OCI-LY1 (cell line): ENCODE measurements at regions not wholly inside any gene's neighbourhood (a gene's known extent, or its start where the extent isn't known, plus 50 kb on each side); places are given as distances from the start of the nearest gene placed in this dataset.

ENCODE experiments used
- H2AFZ ChIP-seq: fragments of 200-600 bp; sonication (generic), shearing (Covaris generic); 2 replicates; pipeline ENCODE4 v1.6.0; 2014; ENCODE audit warnings: antibody characterized with exemption, mild to moderate bottlenecking, low read length
- H3F3A ChIP-seq: fragments of 200-600 bp; sonication (generic), shearing (Covaris generic); 2 replicates; pipeline ENCODE4 v1.6.0; 2014; ENCODE audit warnings: mild to moderate bottlenecking, antibody characterized with exemption, low read length, moderate library complexity; ENCODE audit not compliant: insufficient read depth
- H3K27ac ChIP-seq: fragments of 200-600 bp; sonication (generic); 2 replicates; pipeline ENCODE4 v1.5.1; 2014; ENCODE audit warnings: low read length, mixed run types, mild to moderate bottlenecking, low read depth; ENCODE audit not compliant: poor library complexity, severe bottlenecking
- H3K27me3 ChIP-seq: fragments of 200-600 bp; sonication (generic); 2 replicates; pipeline ENCODE4 v1.6.0; 2014; ENCODE audit warnings: antibody characterized with exemption, mild to moderate bottlenecking, low read length, moderate library complexity; ENCODE audit not compliant: insufficient read depth
- H3K36me3 ChIP-seq: fragments of 200-600 bp; sonication (generic); 2 replicates; pipeline ENCODE4 v1.6.1; 2014; ENCODE audit warnings: mild to moderate bottlenecking, antibody characterized with exemption, low read length, moderate library complexity, mixed read lengths; ENCODE audit not compliant: insufficient read depth
- H3K4me1 ChIP-seq: fragments of 200-600 bp; sonication (generic); 2 replicates; pipeline ENCODE4 v1.5.1; 2014; ENCODE audit warnings: mild to moderate bottlenecking, low read length, moderate library complexity; ENCODE audit not compliant: insufficient read depth, severe bottlenecking
- H3K4me2 ChIP-seq: fragments of 200-600 bp; sonication (generic), shearing (Covaris generic); 2 replicates; pipeline ENCODE4 v1.6.1; 2014; ENCODE audit warnings: low read length
- H3K4me3 ChIP-seq: fragments of 200-600 bp; sonication (generic); 2 replicates; pipeline ENCODE4 v1.5.1; 2014; ENCODE audit warnings: low read length, low read depth, mild to moderate bottlenecking, mixed read lengths; ENCODE audit not compliant: poor library complexity, severe bottlenecking
- H3K79me2 ChIP-seq: fragments of 200-600 bp; shearing (Covaris generic); 2 replicates; pipeline ENCODE4 v1.6.1; 2016; ENCODE audit warnings: mixed run types, low read length, mixed read lengths; ENCODE audit not compliant: insufficient read depth
- H3K9ac ChIP-seq: fragments of 200-600 bp; sonication (generic), shearing (Covaris generic); 2 replicates; pipeline ENCODE4 v1.6.1; 2014; ENCODE audit warnings: mild to moderate bottlenecking, low read length, mixed read lengths
- H3K9me2 ChIP-seq: fragments of 200-600 bp; sonication (generic), shearing (Covaris generic); 2 replicates; pipeline ENCODE4 v1.6.1; 2014; ENCODE audit warnings: low read depth, mild to moderate bottlenecking, low read length, mixed read lengths
- H3K9me3 ChIP-seq: fragments of 200-600 bp; shearing (Covaris generic); 2 replicates; pipeline ENCODE4 v1.6.1; 2014; ENCODE audit warnings: low read length, mixed read lengths
- H4K20me1 ChIP-seq: fragments of 200-600 bp; sonication (generic), shearing (Covaris generic); 2 replicates; pipeline ENCODE4 v1.6.0; 2016; ENCODE audit warnings: mild to moderate bottlenecking, low read length; ENCODE audit not compliant: insufficient read depth
- CTCF ChIP-seq: fragments of 200-600 bp; sonication (generic), shearing (Covaris generic); IDR thresholded peaks from 2 replicates; pipeline ENCODE4 v1.5.1; 2017; ENCODE audit warnings: mild to moderate bottlenecking, antibody characterized with exemption, low read length, moderate library complexity, mixed read lengths
- EZH2 ChIP-seq: fragments of 200-600 bp; sonication (generic), shearing (Covaris generic); IDR thresholded peaks from 2 replicates; pipeline ENCODE4 v1.8.0; 2017; ENCODE audit warnings: borderline replicate concordance, mixed run types, mild to moderate bottlenecking, antibody characterized with exemption, low read length, moderate library complexity, mixed read lengths

DNA sequence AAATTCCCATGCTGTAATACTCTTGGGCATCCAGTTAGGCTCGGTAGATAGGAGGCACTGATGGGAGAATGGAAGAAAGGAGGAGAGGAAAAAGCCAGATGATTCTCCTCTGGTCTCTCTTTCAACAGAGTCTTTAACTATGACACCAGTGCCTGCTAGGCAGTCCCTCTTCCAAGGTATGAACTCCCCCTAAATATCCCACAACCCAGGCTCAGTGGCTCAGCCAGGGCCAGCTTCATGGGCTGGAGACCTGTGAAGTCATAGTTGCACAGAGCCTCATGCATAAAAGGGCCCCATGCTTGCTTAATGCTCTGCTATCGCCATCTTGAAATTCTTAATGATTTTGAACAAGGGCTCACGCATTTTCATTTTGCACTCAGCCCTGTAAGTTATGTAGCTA, 869.2 kb upstream of the GCFC2 start:
- no peak overlapping the region for H3K4me3 ChIP-seq
- H3K79me2 ChIP-seq = no peaks in the 10 kb centered on the region
- no peaks in the 10 kb centered on the region for H4K20me1 ChIP-seq
- H3K9me2 ChIP-seq = no peaks in the 10 kb centered on the region
- H3K4me2 ChIP-seq = no peak overlapping the region
- H3K27ac ChIP-seq = no peak overlapping the region
- no peaks in the 10 kb centered on the region for H3K27me3 ChIP-seq
- no peak overlapping the region for H2AFZ ChIP-seq
- no peaks in the 10 kb centered on the region for H3K9me3 ChIP-seq
- no peak for TF ChIP-seq EZH2
- H3K36me3 ChIP-seq = no peaks in the 10 kb centered on the region
- H3K4me1 ChIP-seq = no peaks in the 10 kb centered on the region
- H3F3A ChIP-seq = no peaks in the 10 kb centered on the region
- H3K9ac ChIP-seq = no peak overlapping the region

DNA sequence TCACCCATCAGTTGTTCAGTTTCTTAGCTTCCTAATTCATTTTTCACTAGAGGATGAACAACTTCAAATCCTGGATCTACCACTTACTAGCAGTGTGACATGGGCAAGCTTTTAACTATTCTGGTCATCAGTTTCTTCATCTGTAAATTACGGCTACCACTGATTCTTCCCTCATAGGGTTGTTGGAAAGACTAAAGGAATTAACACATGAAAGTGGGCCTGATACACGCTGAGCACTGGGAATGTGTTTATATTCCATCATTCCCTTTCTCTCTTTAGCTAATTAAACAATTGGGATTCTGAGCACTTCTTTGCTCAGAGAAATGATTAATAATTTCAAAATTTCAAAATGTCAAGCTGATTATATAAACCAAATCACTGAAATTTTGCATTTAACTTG, 862.3 kb upstream of the GCFC2 start:
- Histone ChIP-seq H2AFZ (no peak overlapping the region), H3K4me3 (no peak overlapping the region), H3K9me3 (no peaks in the 10 kb centered on the region), H3K79me2 (no peaks in the 10 kb centered on the region), H3K27ac (no peak overlapping the region), H3K4me2 (no peak overlapping the region), H3K36me3 (no peaks in the 10 kb centered on the region), H3K9ac (no peak overlapping the region), H3K9me2 (no peaks in the 10 kb centered on the region), H3F3A (no peaks in the 10 kb centered on the region), H3K4me1 (no peaks in the 10 kb centered on the region), H3K27me3 (no peaks in the 10 kb centered on the region), H4K20me1 (no peaks in the 10 kb centered on the region)
- TF ChIP-seq EZH2 (no peak), CTCF (no peak)

- Histone ChIP-seq H4K20me1 (no peaks in the 10 kb centered on the region), H3K79me2 (no peaks in the 10 kb centered on the region), H3K27ac (no peak overlapping the region), H3F3A (no peaks in the 10 kb centered on the region), H3K4me2 (no peak overlapping the region), H3K36me3 (no peaks in the 10 kb centered on the region), H3K27me3 (no peaks in the 10 kb centered on the region), H3K4me3 (no peak overlapping the region), H3K4me1 (no peaks in the 10 kb centered on the region), H3K9me3 (no peaks in the 10 kb centered on the region), H3K9ac (no peak overlapping the region), H3K9me2 (no peaks in the 10 kb centered on the region), H2AFZ (no peak overlapping the region)
- no peak for TF ChIP-seq EZH2
- no peak for TF ChIP-seq CTCF
These were observed 859.1 kb upstream of the GCFC2 start for GRCh38 chr2:76569819-76570218.

DNA sequence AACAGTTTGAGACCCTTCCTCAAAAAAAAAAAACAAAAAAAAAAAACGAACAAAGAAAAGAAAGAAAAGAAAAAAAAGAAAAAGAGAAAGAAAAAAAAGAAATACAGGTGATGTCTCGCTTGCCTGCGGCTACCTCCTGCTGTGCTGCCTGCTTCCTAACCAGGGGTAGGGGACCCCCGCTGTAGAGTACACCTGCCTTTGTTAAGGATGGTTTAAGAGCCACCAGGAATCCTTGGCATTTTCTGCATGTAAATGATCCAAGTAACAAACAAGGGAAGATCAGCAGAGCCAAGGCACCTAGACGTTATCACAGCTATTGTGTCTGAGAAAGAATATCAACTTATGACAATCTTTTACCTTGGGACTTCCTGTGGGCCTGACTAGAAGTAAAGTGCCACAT, 856.8 kb upstream of the GCFC2 start:
- H3K9ac ChIP-seq = no peak overlapping the region
- H2AFZ ChIP-seq = no peak overlapping the region
- H3K79me2 ChIP-seq = no peaks in the 10 kb centered on the region
- no peaks in the 10 kb centered on the region for H3K36me3 ChIP-seq
- H3K9me3 ChIP-seq = no peaks in the 10 kb centered on the region
- H3K4me3 ChIP-seq = no peak overlapping the region
- TF ChIP-seq EZH2 = no peak
- no peak for TF ChIP-seq CTCF
- H3K27ac ChIP-seq = no peak overlapping the region
- H3K4me2 ChIP-seq = no peak overlapping the region
- H3K4me1 ChIP-seq = no peaks in the 10 kb centered on the region
- no peaks in the 10 kb centered on the region for H3K9me2 ChIP-seq
- H4K20me1 ChIP-seq = no peaks in the 10 kb centered on the region
- H3K27me3 ChIP-seq = no peaks in the 10 kb centered on the region
- no peaks in the 10 kb centered on the region for H3F3A ChIP-seq
